ENCODE measurements at regions not wholly inside any gene's neighbourhood (a gene's known extent, or its start where the extent isn't known, plus 50 kb on each side); places are given as distances from the start of the nearest gene placed in this dataset.

DNA sequence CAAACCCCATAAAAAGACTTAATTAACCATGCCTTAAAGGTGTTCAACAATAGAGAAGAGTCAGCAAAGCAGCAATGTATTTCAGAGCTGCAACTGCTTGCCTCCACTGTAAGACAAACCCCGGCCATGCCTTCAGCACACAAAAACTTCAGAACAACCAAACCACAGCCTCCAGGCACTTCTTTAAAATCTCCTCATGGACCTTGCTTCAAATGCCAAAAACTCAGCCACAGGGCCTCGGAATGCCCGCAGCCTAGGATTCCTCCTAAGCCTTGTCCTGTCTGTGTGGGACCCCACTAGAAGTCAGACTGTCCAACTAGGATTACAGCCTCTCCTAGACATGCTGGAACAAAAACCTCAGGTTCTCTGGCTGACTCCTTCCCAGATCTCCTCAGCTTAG lies 208.1 kb upstream of the DUSP10 start:
- TF ChIP-seq ZNF274 (IDR thresholded peaks at IDR 0.05; ENCODE audit: low read depth, low read length) (no peak), YY1 (IDR thresholded peaks at IDR 0.05; ENCODE audit: insufficient read depth, insufficient read length) (no peak)

All from NT2/D1 (cell line).